ENCODE measurements at regions not wholly inside any gene's neighbourhood (a gene's known extent, or its start where the extent isn't known, plus 50 kb on each side); places are given as distances from the start of the nearest gene placed in this dataset.

DNA sequence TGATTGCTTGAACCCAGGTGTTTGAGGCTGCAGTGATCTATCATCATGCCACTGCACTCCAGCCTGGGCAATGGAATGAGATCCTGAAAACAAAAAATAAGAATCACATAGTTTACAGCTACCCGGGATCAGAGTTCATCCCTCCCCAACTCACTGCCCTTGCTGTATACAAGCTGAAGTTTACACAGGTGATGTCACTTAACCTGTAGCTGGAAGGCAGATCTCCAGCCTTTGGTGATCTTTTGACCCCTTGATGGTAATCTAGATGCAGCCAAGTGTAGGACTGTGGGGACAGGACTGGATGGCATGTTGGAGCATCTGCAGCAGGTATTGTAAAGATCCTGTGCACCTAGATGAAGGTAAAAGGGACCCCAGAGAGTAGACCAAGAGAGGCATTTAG, 66.7 kb upstream of the SLC14A2 start:
- no peaks in the 10 kb centered on the region for H3K9me3 ChIP-seq (ENCODE audit: control insufficient read depth, insufficient read depth, low read length)
- H3K4me3 ChIP-seq (ENCODE audit: insufficient read depth, low read depth, low read length), result no peak overlapping the region
- no peaks in the 10 kb centered on the region for H3K9me1 ChIP-seq (ENCODE audit: insufficient read depth, low read length)
- H3K56ac ChIP-seq (ENCODE audit: extremely low read depth, insufficient read depth, low read length), result no peak overlapping the region
- H3K9ac ChIP-seq (ENCODE audit: low read depth, low read length), result no peak overlapping the region
- no peak overlapping the region for H2BK5ac ChIP-seq (ENCODE audit: low read depth, low read length, poor library complexity, severe bottlenecking)
- no peak overlapping the region for H4K8ac ChIP-seq (ENCODE audit: low read depth in 2 of 2, low read length in 2 of 2)
- no peak overlapping the region for H4K91ac ChIP-seq (ENCODE audit: insufficient read depth, low read depth, low read length)
- BruUV-seq (replicated peaks), result no TSS peak
- TF ChIP-seq, protein P1, sequence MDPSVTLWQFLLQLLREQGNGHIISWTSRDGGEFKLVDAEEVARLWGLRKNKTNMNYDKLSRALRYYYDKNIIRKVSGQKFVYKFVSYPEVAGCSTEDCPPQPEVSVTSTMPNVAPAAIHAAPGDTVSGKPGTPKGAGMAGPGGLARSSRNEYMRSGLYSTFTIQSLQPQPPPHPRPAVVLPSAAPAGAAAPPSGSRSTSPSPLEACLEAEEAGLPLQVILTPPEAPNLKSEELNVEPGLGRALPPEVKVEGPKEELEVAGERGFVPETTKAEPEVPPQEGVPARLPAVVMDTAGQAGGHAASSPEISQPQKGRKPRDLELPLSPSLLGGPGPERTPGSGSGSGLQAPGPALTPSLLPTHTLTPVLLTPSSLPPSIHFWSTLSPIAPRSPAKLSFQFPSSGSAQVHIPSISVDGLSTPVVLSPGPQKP (IDR thresholded peaks at IDR 0.05; ENCODE audit: borderline replicate concordance, low read depth, low read length), result no peak
- TF ChIP-seq RCOR1 (IDR thresholded peaks at IDR 0.05; ENCODE audit: insufficient replicate concordance, low read length), result no peak
- no peak for TF ChIP-seq RFX5 (IDR thresholded peaks at IDR 0.05; ENCODE audit: low read depth, low read length)
- no peak for TF ChIP-seq MAFK (IDR thresholded peaks at IDR 0.05; ENCODE audit: low read depth, low read length)
- no peak for TF ChIP-seq CHD1 (IDR thresholded peaks at IDR 0.05; ENCODE audit: low read depth, low read length)
- TF ChIP-seq CEBPB (IDR thresholded peaks at IDR 0.05; ENCODE audit: low read depth, low read length), result no peak
- TF ChIP-seq RAD21 (IDR thresholded peaks at IDR 0.05; ENCODE audit: low read length), result no peak
- no peak for TF ChIP-seq FOS (IDR thresholded peaks at IDR 0.05; ENCODE audit: low read depth, low read length)
- no peak for TF ChIP-seq SMC3 (IDR thresholded peaks at IDR 0.05; ENCODE audit: low read depth, low read length)
- no peak for TF ChIP-seq MAZ (IDR thresholded peaks at IDR 0.05; ENCODE audit: borderline replicate concordance, low read depth, low read length)
- TF ChIP-seq, protein P2, sequence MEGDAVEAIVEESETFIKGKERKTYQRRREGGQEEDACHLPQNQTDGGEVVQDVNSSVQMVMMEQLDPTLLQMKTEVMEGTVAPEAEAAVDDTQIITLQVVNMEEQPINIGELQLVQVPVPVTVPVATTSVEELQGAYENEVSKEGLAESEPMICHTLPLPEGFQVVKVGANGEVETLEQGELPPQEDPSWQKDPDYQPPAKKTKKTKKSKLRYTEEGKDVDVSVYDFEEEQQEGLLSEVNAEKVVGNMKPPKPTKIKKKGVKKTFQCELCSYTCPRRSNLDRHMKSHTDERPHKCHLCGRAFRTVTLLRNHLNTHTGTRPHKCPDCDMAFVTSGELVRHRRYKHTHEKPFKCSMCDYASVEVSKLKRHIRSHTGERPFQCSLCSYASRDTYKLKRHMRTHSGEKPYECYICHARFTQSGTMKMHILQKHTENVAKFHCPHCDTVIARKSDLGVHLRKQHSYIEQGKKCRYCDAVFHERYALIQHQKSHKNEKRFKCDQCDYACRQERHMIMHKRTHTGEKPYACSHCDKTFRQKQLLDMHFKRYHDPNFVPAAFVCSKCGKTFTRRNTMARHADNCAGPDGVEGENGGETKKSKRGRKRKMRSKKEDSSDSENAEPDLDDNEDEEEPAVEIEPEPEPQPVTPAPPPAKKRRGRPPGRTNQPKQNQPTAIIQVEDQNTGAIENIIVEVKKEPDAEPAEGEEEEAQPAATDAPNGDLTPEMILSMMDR (conservative IDR thresholded peaks at IDR 0.05; ENCODE audit: low read depth, low read length), result no peak
- TF ChIP-seq MXI1 (IDR thresholded peaks at IDR 0.05; ENCODE audit: borderline replicate concordance, low read depth, low read length), result no peak
- no peak for TF ChIP-seq POLR2A (IDR thresholded peaks at IDR 0.05; ENCODE audit: low read depth, low read length)
- TF ChIP-seq, protein P3, sequence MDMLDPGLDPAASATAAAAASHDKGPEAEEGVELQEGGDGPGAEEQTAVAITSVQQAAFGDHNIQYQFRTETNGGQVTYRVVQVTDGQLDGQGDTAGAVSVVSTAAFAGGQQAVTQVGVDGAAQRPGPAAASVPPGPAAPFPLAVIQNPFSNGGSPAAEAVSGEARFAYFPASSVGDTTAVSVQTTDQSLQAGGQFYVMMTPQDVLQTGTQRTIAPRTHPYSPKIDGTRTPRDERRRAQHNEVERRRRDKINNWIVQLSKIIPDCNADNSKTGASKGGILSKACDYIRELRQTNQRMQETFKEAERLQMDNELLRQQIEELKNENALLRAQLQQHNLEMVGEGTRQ (IDR thresholded peaks at IDR 0.05; ENCODE audit: low read depth, low read length), result no peak
- TF ChIP-seq BHLHE40 (IDR thresholded peaks at IDR 0.05; ENCODE audit: low read depth, low read length), result no peak
- no peak for TF ChIP-seq NFE2L2 (IDR thresholded peaks at IDR 0.05; ENCODE audit: low read depth, low read length)
- H2BK20ac ChIP-seq (ENCODE audit: low read depth, low read length), result no peak overlapping the region
- no peak for DNase-seq
- no peak overlapping the region for H3K27ac ChIP-seq (ENCODE audit: insufficient read depth, low read length)
- peaks cover 9% of the 10 kb centered on the region; the same call in 1 of the 2 replicates for H3K27me3 ChIP-seq (ENCODE audit: control insufficient read depth, insufficient read depth, low read length)
- no peak overlapping the region for H2BK120ac ChIP-seq (ENCODE audit: low read depth, low read length)
- dilution Hi-C loops (cut with HindIII; ENCODE audit: low sequenced_read_pairs, unreplicated experiment), result no loop called here
- in situ Hi-C loops (cut with MboI; ENCODE audit: low sequenced_read_pairs), result no loop called here
- no peaks in the 10 kb centered on the region for H3K79me1 ChIP-seq (ENCODE audit: low read depth in 1 of 2, low read length in 2 of 2)
- H3K14ac ChIP-seq (replicated peaks; ENCODE audit: low read depth, low read length), result no peak overlapping the region
- no peak overlapping the region for H2AFZ ChIP-seq (replicated peaks; ENCODE audit: low read length, poor library complexity)
- ChIA-PET POLR2A (ENCODE audit: unreplicated experiment) (no interaction called here), CTCF (no interaction called here)
- intact Hi-C loops (cut with micrococcal nuclease), result no loop called here
- no peaks in the 10 kb centered on the region for H4K20me1 ChIP-seq (ENCODE audit: insufficient read depth, low read length)
- H3K4me1 ChIP-seq (ENCODE audit: control insufficient read depth, insufficient read depth, low read length), result no peaks in the 10 kb centered on the region; the same call in 1 of the 2 replicates
- H3K4ac ChIP-seq (ENCODE audit: low read depth, low read length), result no peak overlapping the region
- no peak overlapping the region for H2AK9ac ChIP-seq (replicated peaks; ENCODE audit: low read depth, low read length, poor library complexity)
- no peaks in the 10 kb centered on the region for H3K36me3 ChIP-seq (ENCODE audit: control insufficient read depth, insufficient read depth, low read length)
- WGBS, 2 experiments (ENCODE audit: extremely low coverage in 2 of 2, insufficient read length in 1 of 2), result no CpG with 5 or more reads among the region's 1 CpG
- H3K23ac ChIP-seq (ENCODE audit: low read depth, low read length), result no peak overlapping the region
- no peak overlapping the region for H3K18ac ChIP-seq (ENCODE audit: low read depth, low read length)
- no peak for ATAC-seq (ENCODE audit: low read depth)
- H2AK5ac ChIP-seq (ENCODE audit: low read depth, low read length), result no peak overlapping the region
- H2BK15ac ChIP-seq (ENCODE audit: low read depth, low read length), result no peak overlapping the region
- no peak overlapping the region for H4K5ac ChIP-seq (ENCODE audit: low read depth, low read length)
- H3K4me2 ChIP-seq (ENCODE audit: low read depth, low read length), result no peak overlapping the region

Data from IMR-90 (cell line).